Spinal cord (tissue), 9 donors: ENCODE measurements at regions not wholly inside any gene's neighbourhood (a gene's known extent, or its start where the extent isn't known, plus 50 kb on each side); places are given as distances from the start of the nearest gene placed in this dataset.

ENCODE experiments used
- DNase-seq, 6 donors: peaks; one replicate each; pipeline versions ENCODE4 v3.0.0 to v3.0.0-alpha.2; 2013 to 2015; ENCODE audit warnings: low spot score in 6 of 6, low read depth in 4 of 6
- H3K27ac ChIP-seq: one replicate; pipeline ENCODE4 v1.5.1; 2013; ENCODE audit warnings: low read depth, low read length, control low read depth
- H3K27me3 ChIP-seq: one replicate; pipeline ENCODE4 v1.6.1; 2013; ENCODE audit warnings: low read length; ENCODE audit not compliant: control insufficient read depth, insufficient read depth
- H3K36me3 ChIP-seq: one replicate; pipeline ENCODE4 v1.6.1; 2013; ENCODE audit warnings: low read length; ENCODE audit not compliant: control insufficient read depth, insufficient read depth
- H3K4me1 ChIP-seq: one replicate; pipeline ENCODE4 v1.6.1; 2013; ENCODE audit warnings: low read length; ENCODE audit not compliant: control insufficient read depth, insufficient read depth
- H3K4me3 ChIP-seq: one replicate; pipeline ENCODE4 v1.5.1; 2013; ENCODE audit warnings: low read depth, low read length, control low read depth
- H3K9me3 ChIP-seq: one replicate; pipeline ENCODE4 v1.6.1; 2013; ENCODE audit warnings: low read length; ENCODE audit not compliant: control insufficient read depth, insufficient read depth
- WGBS: methylation state at CpG from one replicate; pipeline ENCODE4 v1.1.5; 2013; ENCODE audit warnings: missing lambda C conversion rate; ENCODE audit not compliant: insufficient coverage; 5-methylcytosine and 5-hydroxymethylcytosine counted together
- donor health status: healthy.

DNA sequence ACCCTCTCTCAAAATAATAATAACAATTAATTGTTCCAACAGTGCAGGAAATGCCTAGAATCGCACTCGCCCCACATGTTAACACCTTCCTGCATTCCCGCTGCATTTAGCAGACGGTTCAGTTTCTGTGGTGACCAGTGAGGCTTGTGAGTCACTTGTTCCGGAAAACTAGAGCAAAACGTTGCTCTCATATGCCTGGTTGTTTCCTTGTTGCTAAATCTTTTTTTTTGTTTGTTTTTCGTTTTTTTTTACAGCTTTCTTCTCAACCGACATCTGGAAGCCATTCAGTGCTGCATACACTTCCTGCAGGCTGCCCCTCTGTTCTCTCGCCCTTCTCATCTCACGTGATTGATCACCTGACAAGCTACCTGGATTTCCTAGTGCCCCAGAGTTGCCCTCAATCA, 56.9 kb upstream of the TMPRSS2 start:
- 73% methylated on average over 7 of the region's 10 CpGs for WGBS
- Histone ChIP-seq H3K36me3 (no peaks in the 10 kb centered on the region), H3K9me3 (no peaks in the 10 kb centered on the region), H3K4me1 (no peaks in the 10 kb centered on the region), H3K27ac (no peak overlapping the region), H3K27me3 (no peaks in the 10 kb centered on the region), H3K4me3 (no peak overlapping the region)
- DNase-seq, result no peak

- no peaks in the 10 kb centered on the region for H3K36me3 ChIP-seq
- 90% methylated on average over 24 of the region's 26 CpGs for WGBS
- no peak overlapping the region for H3K4me3 ChIP-seq
- H3K4me1 ChIP-seq, result no peaks in the 10 kb centered on the region
- H3K27me3 ChIP-seq, result no peaks in the 10 kb centered on the region
- no peak overlapping the region for H3K27ac ChIP-seq
- H3K9me3 ChIP-seq, result no peaks in the 10 kb centered on the region
- DNase-seq, result no peak
Measured at GRCh38 chr21:41562101-41563000, 54.4 kb upstream of the TMPRSS2 start.

DNA sequence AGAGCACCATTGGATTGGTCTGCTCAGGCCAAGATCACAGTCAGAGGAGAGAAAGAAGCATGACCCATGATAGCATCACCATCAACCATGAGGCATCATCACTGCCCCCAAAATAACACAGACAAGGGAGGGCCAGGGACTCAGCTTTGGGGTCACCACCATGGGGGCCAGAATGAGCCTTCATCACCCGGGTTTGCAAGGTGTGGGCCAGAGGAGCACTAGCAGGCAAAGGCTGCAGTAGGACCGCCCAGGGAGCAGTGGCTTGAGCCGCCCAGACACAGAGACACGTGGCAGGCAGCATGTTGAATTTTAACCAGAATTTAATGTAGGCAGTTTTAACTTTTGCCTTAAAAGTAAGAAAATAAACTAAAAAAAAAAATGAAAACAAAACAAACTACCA, 53.7 kb upstream of the TMPRSS2 start:
- Histone ChIP-seq H3K9me3 (no peaks in the 10 kb centered on the region), H3K4me3 (no peak overlapping the region), H3K27ac (no peak overlapping the region), H3K36me3 (no peaks in the 10 kb centered on the region), H3K4me1 (no peaks in the 10 kb centered on the region), H3K27me3 (no peaks in the 10 kb centered on the region)
- no peak for DNase-seq
- WGBS, result no CpG with 5 or more reads among the region's 4 CpGs

DNA sequence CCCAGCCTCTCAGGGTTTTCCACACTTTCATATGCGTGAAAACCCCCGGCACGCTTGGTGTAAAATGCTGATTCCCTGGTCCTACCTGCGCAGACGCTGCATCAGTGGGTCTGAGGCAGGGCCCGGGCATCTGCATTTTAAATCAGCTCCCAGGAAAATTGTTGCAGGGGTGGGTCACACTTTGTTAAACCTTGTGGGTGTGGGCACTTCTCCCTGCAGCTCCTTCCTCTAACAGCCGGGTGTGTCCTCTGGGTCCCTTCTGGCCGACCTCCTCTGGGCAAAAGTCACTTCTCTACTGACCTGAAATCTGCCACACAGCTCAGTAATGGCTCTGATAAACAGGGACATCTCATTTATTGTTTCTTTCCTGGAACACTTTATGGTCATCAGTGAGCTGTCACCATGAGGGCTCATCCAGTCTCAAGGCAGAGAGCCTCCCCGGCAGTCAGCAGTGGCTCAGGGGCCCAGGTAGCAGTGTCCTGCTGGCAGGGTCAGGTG, 52.8 kb upstream of the TMPRSS2 start:
- DNase-seq, result no peak
- no peak overlapping the region for H3K4me3 ChIP-seq
- no peaks in the 10 kb centered on the region for H3K27me3 ChIP-seq
- no peaks in the 10 kb centered on the region for H3K4me1 ChIP-seq
- H3K27ac ChIP-seq, result no peak overlapping the region
- 64% methylated on average over 9 of the region's 9 CpGs for WGBS
- H3K36me3 ChIP-seq, result no peaks in the 10 kb centered on the region
- no peaks in the 10 kb centered on the region for H3K9me3 ChIP-seq

- no peak for DNase-seq
- H3K27ac ChIP-seq, result no peak overlapping the region
- H3K4me1 ChIP-seq, result no peaks in the 10 kb centered on the region
- no peak overlapping the region for H3K4me3 ChIP-seq
- H3K27me3 ChIP-seq, result no peaks in the 10 kb centered on the region
- no peaks in the 10 kb centered on the region for H3K36me3 ChIP-seq
- 80% methylated on average over 9 of the region's 15 CpGs for WGBS
- H3K9me3 ChIP-seq, result no peaks in the 10 kb centered on the region
Measured at GRCh38 chr21:41559658-41560631, 52.0 kb upstream of the TMPRSS2 start.

DNA sequence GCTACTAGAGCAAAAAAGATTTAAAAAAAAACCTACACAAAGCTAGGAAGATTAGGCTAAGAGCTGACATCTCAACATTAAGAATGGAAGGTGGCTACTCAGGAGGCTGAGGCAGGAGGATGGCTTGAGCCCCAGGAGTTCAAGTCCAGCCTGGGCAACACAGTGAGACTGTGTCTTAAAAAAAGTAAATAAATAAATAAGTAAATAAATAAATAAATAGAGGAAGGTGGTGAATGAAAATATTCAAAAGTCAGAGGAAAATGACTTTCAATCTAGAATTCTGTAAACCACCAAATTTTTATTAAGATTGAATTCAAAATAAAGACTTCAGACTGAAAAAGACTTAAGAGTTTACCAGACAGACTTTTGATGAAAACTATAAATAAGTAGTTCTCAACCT, 50.9 kb upstream of the TMPRSS2 start:
- no peaks in the 10 kb centered on the region for H3K4me1 ChIP-seq
- DNase-seq, result no peak
- H3K27ac ChIP-seq, result no peak overlapping the region

GRCh38 chr21:41557884-41558283, 49.9 kb upstream of the TMPRSS2 start:
- no peaks in the 10 kb centered on the region for H3K36me3 ChIP-seq
- DNase-seq, result no peak
- H3K9me3 ChIP-seq, result no peaks in the 10 kb centered on the region
- H3K27ac ChIP-seq, result no peak overlapping the region
- no peaks in the 10 kb centered on the region for H3K27me3 ChIP-seq
- 93% methylated on average over 6 of the region's 6 CpGs for WGBS
- H3K4me1 ChIP-seq, result no peaks in the 10 kb centered on the region
- H3K4me3 ChIP-seq, result no peak overlapping the region

More for the DNA sequence above, 50.9 kb upstream of the TMPRSS2 start:
- H3K9me3 ChIP-seq, result no peaks in the 10 kb centered on the region
- no peaks in the 10 kb centered on the region for H3K27me3 ChIP-seq
- no peak overlapping the region for H3K4me3 ChIP-seq
- no peaks in the 10 kb centered on the region for H3K36me3 ChIP-seq
